OCI-LY3 (cell line): ENCODE measurements at regions not wholly inside any gene's neighbourhood (a gene's known extent, or its start where the extent isn't known, plus 50 kb on each side); places are given as distances from the start of the nearest gene placed in this dataset.

Source experiments
- CTCF ChIP-seq: fragments of 200-600, 300-600 bp; sonication (generic); IDR thresholded peaks from 2 replicates; pipeline ENCODE4 v1.5.1; 2014; ENCODE audit warnings: antibody characterized with exemption, low read length, low read depth
- EZH2phosphoT487 ChIP-seq: fragments of 200-600 bp; shearing (Covaris generic); IDR thresholded peaks from 2 replicates; pipeline ENCODE4 v1.6.1; 2018; ENCODE audit warnings: antibody characterized with exemption, mixed run types, low read depth

GRCh38 chr11:27281740-27282590 is 81.0 kb downstream of the CCDC34 start:
- no peak for TF ChIP-seq CTCF
- TF ChIP-seq EZH2phosphoT487: no peak
